DOHH2 (cell line): ENCODE measurements at regions not wholly inside any gene's neighbourhood (a gene's known extent, or its start where the extent isn't known, plus 50 kb on each side); places are given as distances from the start of the nearest gene placed in this dataset.

Experiments
- H3F3A ChIP-seq: fragments of 200-600 bp; sonication (generic), shearing (Covaris generic); 2 replicates; pipeline ENCODE4 v1.6.0; 2016; ENCODE audit warnings: antibody characterized with exemption, mild to moderate bottlenecking; ENCODE audit not compliant: control insufficient read depth, insufficient read depth
- H3K27ac ChIP-seq: fragments of 200-600 bp; sonication (generic); 2 replicates; pipeline ENCODE4 v1.5.1; 2014; ENCODE audit warnings: low read depth, mild to moderate bottlenecking, low read length, moderate library complexity
- H3K27me3 ChIP-seq: fragments of 200-600 bp; sonication (generic); 2 replicates; pipeline ENCODE4 v1.6.1; 2014; ENCODE audit warnings: mild to moderate bottlenecking, low read length, mixed read lengths; ENCODE audit not compliant: control insufficient read depth
- H3K36me3 ChIP-seq: fragments of 200-600 bp; sonication (generic); 2 replicates; pipeline ENCODE4 v1.6.1; 2014; ENCODE audit warnings: mild to moderate bottlenecking, low read length, moderate library complexity, mixed read lengths; ENCODE audit not compliant: control insufficient read depth
- H3K4me1 ChIP-seq: fragments of 200-600 bp; sonication (generic); 2 replicates; pipeline ENCODE4 v1.6.1; 2014; ENCODE audit warnings: mild to moderate bottlenecking, low read length, mixed read lengths; ENCODE audit not compliant: control insufficient read depth
- H3K4me2 ChIP-seq: fragments of 200-600 bp; sonication (generic); 2 replicates; pipeline ENCODE4 v1.6.0; 2014; ENCODE audit warnings: mild to moderate bottlenecking, low read length, moderate library complexity
- H3K4me3 ChIP-seq: fragments of 200-600 bp; sonication (generic); 2 replicates; pipeline ENCODE4 v1.5.1; 2014; ENCODE audit warnings: mild to moderate bottlenecking, low read length, mixed read lengths
- H3K79me2 ChIP-seq: fragments of 200-600 bp; sonication (generic); 2 replicates; pipeline ENCODE4 v1.6.1; 2014; ENCODE audit warnings: mild to moderate bottlenecking, low read length, mixed read lengths; ENCODE audit not compliant: control insufficient read depth
- H3K9me2 ChIP-seq: fragments of 200-600 bp; sonication (generic); replicated peaks from 2 replicates; pipeline ENCODE4 v1.6.1; 2014; ENCODE audit warnings: mild to moderate bottlenecking, low read length, mixed read lengths; ENCODE audit not compliant: control insufficient read depth
- H3K9me3 ChIP-seq: fragments of 200-600 bp; sonication (generic); 2 replicates; pipeline ENCODE4 v1.6.1; 2014; ENCODE audit warnings: antibody characterized with exemption, low read length, mixed read lengths; ENCODE audit not compliant: control insufficient read depth, insufficient read depth
- H4K20me1 ChIP-seq: fragments of 200-600 bp; sonication (generic); 2 replicates; pipeline ENCODE4 v1.6.0; 2014; ENCODE audit warnings: low read depth, mild to moderate bottlenecking, antibody characterized with exemption, low read length, moderate library complexity; ENCODE audit not compliant: control insufficient read depth, insufficient read depth
- CTCF ChIP-seq: fragments of 200-600 bp; sonication (generic); IDR thresholded peaks from one replicate; pipeline ENCODE4 v1.5.1; 2014; ENCODE audit warnings: antibody characterized with exemption, mild to moderate bottlenecking, low read depth, low read length; ENCODE audit not compliant: poor library complexity, severe bottlenecking
- EZH2phosphoT487 ChIP-seq: fragments of 200-600 bp; sonication (generic); IDR thresholded peaks from 2 replicates; pipeline ENCODE4 v1.6.1; 2017; ENCODE audit warnings: borderline replicate concordance, mild to moderate bottlenecking, antibody characterized with exemption, low read length, moderate library complexity, mixed read lengths

DNA sequence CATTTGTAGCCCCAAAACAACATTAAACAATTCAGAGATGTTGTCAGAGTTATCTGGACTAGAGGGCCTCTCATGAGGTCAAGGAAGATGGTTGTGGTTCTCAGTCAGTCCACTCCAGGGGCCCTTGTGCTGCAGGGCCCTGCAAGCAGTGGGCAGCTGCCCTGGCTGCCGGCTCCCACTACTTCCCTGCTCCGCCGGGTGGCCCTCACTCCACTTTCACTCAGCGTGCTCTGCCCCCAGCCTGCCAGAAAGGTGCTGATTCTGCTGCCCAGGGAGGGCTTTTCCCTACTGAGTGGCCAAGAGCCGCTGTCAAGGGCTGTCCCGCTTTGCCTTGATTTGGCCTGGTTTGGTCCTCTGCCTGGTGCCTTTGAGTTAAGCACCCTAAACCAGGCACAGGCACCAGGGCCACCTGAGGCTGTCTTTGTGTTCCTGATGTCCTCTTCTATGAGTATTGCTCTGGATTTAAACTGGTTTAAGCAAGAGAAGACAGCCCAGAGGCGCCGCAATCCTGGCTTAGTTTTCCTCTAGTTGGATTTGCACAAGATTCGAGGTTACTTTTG lies 117.2 kb downstream of the GADD45G start:
- no peaks in the 10 kb centered on the region for H4K20me1 ChIP-seq
- H3K4me3 ChIP-seq: no peak overlapping the region
- H3K9me3 ChIP-seq: no peaks in the 10 kb centered on the region
- no peaks in the 10 kb centered on the region for H3K4me1 ChIP-seq
- H3K4me2 ChIP-seq: no peak overlapping the region
- no peaks in the 10 kb centered on the region for H3K79me2 ChIP-seq
- TF ChIP-seq EZH2phosphoT487 (no peak), CTCF (no peak)
- H3F3A ChIP-seq: no peaks in the 10 kb centered on the region
- H3K27ac ChIP-seq: no peak overlapping the region
- H3K27me3 ChIP-seq: peaks cover 4% of the 10 kb centered on the region; the same call in 1 of the 2 replicates
- H3K36me3 ChIP-seq: no peaks in the 10 kb centered on the region
- H3K9me2 ChIP-seq: no peaks in the 10 kb centered on the region

DNA sequence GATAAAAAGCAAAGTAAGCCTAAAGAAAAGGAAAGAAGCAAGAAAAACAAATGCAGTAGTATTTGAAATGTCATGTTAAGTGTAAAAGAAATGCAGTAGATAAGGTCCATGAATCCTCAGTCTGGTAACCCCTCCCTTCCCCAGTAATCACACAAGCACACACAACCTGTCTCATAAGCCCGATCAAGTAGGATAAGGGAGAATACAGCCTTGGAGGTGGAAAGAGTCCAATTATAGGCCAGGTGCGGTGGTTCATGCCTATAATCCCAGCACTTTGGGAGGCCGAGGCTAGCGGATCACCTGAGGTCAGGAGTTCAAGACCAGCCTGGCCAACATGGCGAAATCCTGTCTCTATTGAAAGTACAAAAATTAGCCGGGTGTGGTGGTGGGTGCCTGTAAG lies 117.9 kb downstream of the GADD45G start:
- Histone ChIP-seq H3K4me2 (no peak overlapping the region), H3K27me3 (peaks cover 8% of the 10 kb centered on the region; the same call in 1 of the 2 replicates), H3K27ac (no peak overlapping the region)

DNA sequence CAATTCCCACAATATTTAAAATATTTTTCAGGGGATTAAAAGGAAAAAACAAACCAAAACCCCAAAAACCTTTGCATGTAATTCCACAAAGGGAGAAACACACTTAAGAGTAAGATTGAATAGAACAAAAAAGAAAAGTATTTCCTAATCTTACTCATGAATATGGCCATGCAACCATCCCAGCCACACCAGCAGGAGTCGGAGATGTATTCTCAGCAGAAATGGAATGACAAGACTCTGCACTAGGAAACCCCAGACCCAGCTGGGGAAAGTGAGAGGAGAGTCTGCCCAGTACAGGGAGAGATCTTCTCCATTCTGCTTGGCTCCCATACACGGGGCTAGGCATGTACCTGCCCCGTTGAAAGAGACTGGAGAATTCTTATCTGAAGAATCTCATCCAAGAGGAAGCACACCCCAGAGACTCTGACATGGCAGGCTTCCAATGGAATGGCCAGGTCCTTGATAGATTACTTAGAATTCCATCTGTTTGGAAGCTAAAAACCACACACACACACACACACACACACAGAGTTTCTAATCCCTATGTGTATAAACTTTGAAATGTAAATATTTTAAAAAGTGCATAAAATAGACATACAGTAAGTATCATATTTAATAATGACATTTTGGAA lies 118.8 kb downstream of the GADD45G start:
- Histone ChIP-seq H3K9me2 (no peaks in the 10 kb centered on the region), H3K27me3 (peaks cover 8% of the 10 kb centered on the region; the same call in 1 of the 2 replicates), H3K9me3 (no peaks in the 10 kb centered on the region), H3K27ac (no peak overlapping the region), H3F3A (no peaks in the 10 kb centered on the region), H4K20me1 (no peaks in the 10 kb centered on the region), H3K36me3 (no peaks in the 10 kb centered on the region), H3K4me1 (no peaks in the 10 kb centered on the region), H3K79me2 (no peaks in the 10 kb centered on the region), H3K4me3 (no peak overlapping the region), H3K4me2 (no peak overlapping the region)
- no peak for TF ChIP-seq CTCF
- no peak for TF ChIP-seq EZH2phosphoT487

More for the DNA sequence above, 117.9 kb downstream of the GADD45G start:
- H3K4me3 ChIP-seq: no peak overlapping the region
- no peaks in the 10 kb centered on the region for H3K9me3 ChIP-seq
- TF ChIP-seq CTCF (no peak), EZH2phosphoT487 (no peak)
- no peaks in the 10 kb centered on the region for H4K20me1 ChIP-seq
- H3F3A ChIP-seq: no peaks in the 10 kb centered on the region
- no peaks in the 10 kb centered on the region for H3K36me3 ChIP-seq
- no peaks in the 10 kb centered on the region for H3K9me2 ChIP-seq
- H3K4me1 ChIP-seq: no peaks in the 10 kb centered on the region
- H3K79me2 ChIP-seq: no peaks in the 10 kb centered on the region
